ENCODE measurements at regions not wholly inside any gene's neighbourhood (a gene's known extent, or its start where the extent isn't known, plus 50 kb on each side); places are given as distances from the start of the nearest gene placed in this dataset.

DNA sequence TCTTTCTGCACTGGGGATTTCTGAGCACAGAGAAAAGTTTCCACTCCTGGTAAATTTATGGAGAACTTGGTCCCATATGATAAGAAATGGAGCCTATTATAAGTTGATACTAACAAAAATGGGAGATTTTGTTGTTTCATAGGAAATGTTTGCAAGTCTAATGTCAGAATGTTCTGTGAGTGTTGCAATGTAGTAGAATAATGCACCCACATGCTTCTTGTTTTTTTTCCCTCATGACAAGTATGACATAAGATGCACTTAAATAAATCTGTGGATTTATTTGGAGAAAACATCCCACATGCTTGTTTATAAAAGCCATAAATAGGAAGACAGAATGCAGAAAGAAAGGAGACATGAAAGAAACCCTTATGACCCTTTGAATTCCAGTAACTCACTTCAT, 50.8 kb upstream of the KCNJ6 start:
- no peaks in the 10 kb centered on the region for H3K4me1 Mint-ChIP-seq
- H3K9me3 Mint-ChIP-seq = no peaks in the 10 kb centered on the region
- H3K27me3 Mint-ChIP-seq (ENCODE audit: low read depth in 3 of 3) = peaks cover 0 to 7% (median 3%) of the 10 kb centered on the region in 3 donors
- DNase-seq = no peak
- H3K27ac Mint-ChIP-seq = no peak overlapping the region
- H3K36me3 Mint-ChIP-seq = no peaks in the 10 kb centered on the region
- no peak overlapping the region for H3K4me3 Mint-ChIP-seq

DNA sequence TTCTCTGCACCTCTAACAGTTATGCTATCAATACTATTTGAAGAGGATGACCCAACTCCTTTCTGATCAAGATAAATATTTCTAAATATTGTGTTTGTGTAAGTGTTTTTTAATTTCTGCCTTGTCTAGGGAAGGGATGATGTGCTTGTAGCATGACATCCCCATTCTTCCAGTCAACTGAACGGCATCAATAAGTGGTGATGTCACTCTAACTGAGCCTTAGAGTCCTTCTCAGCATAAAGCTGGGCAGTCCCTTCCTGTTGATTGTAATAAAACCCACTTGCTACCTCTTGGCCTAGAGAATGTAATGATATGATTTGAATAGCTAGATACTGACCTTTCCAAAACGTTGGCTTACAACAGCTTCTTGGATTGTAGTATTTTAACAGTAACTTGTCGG, 52.5 kb upstream of the KCNJ6 start:
- Mint-ChIP-seq H3K4me3 (no peak overlapping the region), H3K4me1 (no peaks in the 10 kb centered on the region)
- no peak for DNase-seq

DNA sequence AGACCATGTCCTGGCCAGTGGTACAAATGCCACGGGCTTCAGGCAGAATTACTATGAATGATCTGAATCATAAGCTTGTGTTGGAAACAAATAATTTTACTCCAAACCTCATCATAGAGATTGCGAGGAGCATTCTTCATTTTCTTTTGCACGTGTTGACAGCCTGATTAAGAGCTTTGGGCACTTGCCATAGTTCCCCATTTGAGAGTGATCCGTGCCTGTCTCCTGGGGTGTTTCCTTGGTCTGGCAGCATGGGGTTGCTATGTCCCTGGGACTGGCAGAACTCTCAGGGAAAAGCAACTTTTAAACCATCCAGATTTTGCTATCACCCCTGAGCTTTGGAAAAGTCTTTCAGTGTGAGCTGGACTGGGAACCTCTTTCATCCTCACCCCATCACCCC, 54.3 kb upstream of the KCNJ6 start:
- DNase-seq = no peak
- no peaks in the 10 kb centered on the region for H3K36me3 Mint-ChIP-seq
- H3K4me3 Mint-ChIP-seq = no peak overlapping the region
- H3K27me3 Mint-ChIP-seq (ENCODE audit: low read depth in 3 of 3) = peaks cover 0 to 5% (median 2%) of the 10 kb centered on the region in 3 donors
- no peak overlapping the region for H3K27ac Mint-ChIP-seq
- no peaks in the 10 kb centered on the region for H3K4me1 Mint-ChIP-seq
- peaks cover 0 to 3% (median 0%) of the 10 kb centered on the region in 6 donors for H3K9me3 Mint-ChIP-seq

More for the DNA sequence above, 52.5 kb upstream of the KCNJ6 start:
- no peaks in the 10 kb centered on the region for H3K36me3 Mint-ChIP-seq
- no peaks in the 10 kb centered on the region for H3K9me3 Mint-ChIP-seq
- no peak overlapping the region for H3K27ac Mint-ChIP-seq
- H3K27me3 Mint-ChIP-seq (ENCODE audit: low read depth in 3 of 3) = peaks cover 0 to 5% (median 3%) of the 10 kb centered on the region in 3 donors

DNA sequence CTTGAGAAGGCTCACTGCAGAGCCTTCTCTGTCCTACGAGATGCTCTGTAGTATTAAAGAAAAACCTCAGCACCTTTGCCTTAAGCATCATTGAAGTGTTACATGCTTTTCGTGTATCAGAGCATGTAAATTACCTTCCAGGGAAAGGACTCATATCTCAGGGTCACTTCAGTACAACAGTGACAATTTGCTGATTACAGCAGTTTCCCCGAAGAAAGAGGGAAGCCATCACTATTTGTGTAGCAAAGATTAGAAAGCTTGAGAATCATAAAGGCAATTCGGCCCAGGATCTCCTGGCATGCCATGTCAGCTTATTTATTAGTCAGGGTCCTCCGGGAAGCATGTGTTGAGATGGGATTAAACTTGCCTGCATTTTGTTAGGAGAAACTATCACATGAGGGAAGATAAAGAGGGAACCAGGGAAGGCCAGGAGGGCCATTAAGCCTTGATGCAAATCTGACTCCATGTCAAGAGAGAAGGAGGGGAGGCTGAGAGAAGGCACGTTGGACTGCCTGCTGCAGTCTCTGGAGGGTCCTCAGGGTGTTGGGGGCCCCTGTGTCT, 55.2 kb upstream of the KCNJ6 start:
- Mint-ChIP-seq H3K36me3 (no peaks in the 10 kb centered on the region), H3K27ac (no peak overlapping the region), H3K9me3 (peaks cover 0 to 3% (median 0%) of the 10 kb centered on the region in 6 donors), H3K4me1 (no peaks in the 10 kb centered on the region), H3K27me3 (ENCODE audit: low read depth in 3 of 3) (peaks cover 0 to 6% (median 2%) of the 10 kb centered on the region in 3 donors), H3K4me3 (no peak overlapping the region)
- DNase-seq = no peak

DNA sequence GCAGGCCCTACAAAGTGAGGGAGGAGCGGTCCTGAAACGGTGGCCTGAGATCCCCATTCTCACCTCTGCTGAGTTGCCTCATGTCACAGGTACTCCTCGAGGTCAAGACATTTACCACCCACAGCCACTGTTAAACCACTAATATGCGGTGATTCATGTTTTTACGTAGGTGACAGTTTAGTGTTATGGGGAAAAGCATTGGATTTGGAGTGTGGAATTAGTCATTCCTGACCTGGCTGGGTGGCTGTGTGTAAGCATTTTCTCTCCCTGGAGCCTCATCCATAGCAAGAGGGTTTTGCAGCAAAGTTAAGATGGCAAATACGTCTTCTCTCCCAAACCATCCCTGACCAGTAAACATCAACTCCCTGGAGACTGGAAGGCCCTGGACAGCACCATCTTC, 57.8 kb upstream of the KCNJ6 start:
- Mint-ChIP-seq H3K27me3 (ENCODE audit: low read depth in 3 of 3) (peaks cover 0 to 4% (median 0%) of the 10 kb centered on the region in 3 donors), H3K27ac (no peak overlapping the region), H3K36me3 (no peaks in the 10 kb centered on the region), H3K9me3 (peaks cover 0 to 3% (median 0%) of the 10 kb centered on the region in 6 donors), H3K4me3 (no peak overlapping the region), H3K4me1 (no peaks in the 10 kb centered on the region)
- no peak for DNase-seq

DNA sequence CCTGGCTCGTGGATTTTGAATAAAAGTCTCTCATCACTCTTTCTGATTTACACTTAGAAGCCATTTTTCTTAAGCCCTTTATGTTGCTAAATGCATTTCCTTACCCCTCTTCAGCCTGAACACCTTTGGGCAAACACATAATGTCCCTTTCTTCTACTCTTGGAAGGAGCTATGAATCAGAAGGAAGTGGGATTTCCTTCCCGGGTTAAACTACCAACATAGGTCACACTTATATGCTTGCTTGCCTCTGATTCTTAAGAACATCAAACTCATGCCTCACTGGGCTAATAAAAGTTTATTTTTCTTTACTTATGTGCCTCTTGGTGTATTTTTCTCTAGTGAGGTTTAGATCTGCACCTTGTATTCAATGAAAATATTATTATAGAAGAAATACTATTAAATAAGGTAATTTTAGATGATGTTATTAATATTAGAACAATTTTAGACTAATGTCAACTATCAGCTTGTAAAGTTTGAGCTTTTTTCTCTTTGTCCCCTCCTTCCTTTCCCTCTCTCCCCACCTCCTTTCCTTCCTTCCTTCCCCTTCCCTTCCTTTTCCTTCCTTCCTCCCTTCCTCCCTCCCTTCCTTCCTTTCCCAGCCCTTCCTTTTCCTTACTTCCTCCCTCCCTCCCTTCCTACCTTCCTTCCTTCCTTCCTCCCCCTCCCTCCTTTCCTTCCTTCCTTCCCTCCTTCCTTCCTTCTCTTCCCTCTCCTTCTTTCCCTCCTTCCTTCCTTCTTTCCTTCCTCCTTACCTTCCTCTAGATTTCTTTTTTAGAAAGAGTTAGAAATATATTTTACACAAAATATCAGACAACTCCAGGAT, 66.5 kb upstream of the KCNJ6 start:
- Mint-ChIP-seq H3K4me1 (no peaks in the 10 kb centered on the region), H3K4me3 (no peak overlapping the region), H3K27ac (no peak overlapping the region), H3K36me3 (no peaks in the 10 kb centered on the region), H3K27me3 (ENCODE audit: low read depth in 3 of 3) (peaks cover 0 to 4% (median 3%) of the 10 kb centered on the region in 3 donors), H3K9me3 (peaks cover 0 to 1% (median 0%) of the 10 kb centered on the region in 6 donors)
- DNase-seq = no peak

DNA sequence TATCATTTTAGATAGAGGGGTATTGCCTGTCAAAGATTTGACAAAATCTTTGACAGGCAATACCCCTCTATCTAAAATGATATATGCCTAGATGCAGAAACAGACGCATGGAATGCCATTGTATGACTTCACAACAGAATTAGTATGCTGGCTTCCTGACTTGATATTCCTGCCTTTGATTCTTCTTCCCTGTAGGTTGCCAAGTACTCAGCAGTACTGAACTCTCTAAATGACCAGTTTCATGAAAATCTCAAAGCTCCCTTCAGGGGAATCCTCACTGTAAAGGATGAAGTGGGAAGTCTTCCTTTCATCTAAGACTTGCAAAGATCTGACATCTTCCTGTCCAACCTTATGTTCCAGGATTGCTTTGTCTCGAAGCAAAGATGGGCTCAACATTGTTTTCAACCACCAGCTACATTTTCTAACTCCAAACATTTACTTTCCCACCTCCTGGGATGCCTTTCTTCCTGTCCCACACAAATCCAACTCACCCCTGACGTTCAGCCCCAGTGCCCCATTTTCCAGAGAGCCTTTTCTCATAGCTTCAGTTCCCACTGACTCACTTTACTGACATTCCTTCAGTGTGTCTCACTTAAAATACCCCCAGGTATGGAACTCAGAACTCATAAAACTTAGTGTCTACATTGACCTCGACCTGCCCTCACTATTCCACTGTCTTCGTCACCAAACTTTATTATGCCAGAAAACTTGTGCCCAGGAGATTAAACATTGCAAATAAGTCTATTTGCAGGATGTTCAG, 67.3 kb upstream of the KCNJ6 start:
- Mint-ChIP-seq H3K9me3 (peaks cover 0 to 1% (median 0%) of the 10 kb centered on the region in 6 donors), H3K4me3 (no peak overlapping the region), H3K4me1 (no peaks in the 10 kb centered on the region), H3K27me3 (ENCODE audit: low read depth in 3 of 3) (peaks cover 2 to 4% (median 3%) of the 10 kb centered on the region in 3 donors), H3K36me3 (no peaks in the 10 kb centered on the region), H3K27ac (no peak overlapping the region)
- DNase-seq = no peak

DNA sequence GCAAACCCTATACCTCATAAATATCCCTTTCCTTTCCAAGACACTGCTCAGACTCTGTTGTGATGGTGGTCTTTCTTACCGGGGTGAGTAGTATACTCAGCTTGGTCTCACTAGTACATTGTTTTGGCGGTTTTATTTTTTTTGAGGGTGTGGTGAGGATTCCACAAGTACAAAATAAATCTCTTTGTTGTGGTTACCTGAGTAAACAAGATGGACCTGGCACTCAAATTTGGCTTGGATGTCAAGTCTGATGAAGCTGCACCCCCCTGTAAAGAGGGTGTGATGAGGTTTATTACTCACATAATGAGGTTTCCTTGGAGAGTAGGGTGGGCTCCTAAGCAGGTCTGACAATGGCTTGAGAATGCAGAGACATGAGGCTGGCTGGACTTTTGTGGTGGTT, 68.2 kb upstream of the KCNJ6 start:
- Mint-ChIP-seq H3K9me3 (peaks cover 0 to 1% (median 0%) of the 10 kb centered on the region in 6 donors), H3K27me3 (ENCODE audit: low read depth in 3 of 3) (peaks cover 2 to 5% (median 4%) of the 10 kb centered on the region in 3 donors)

DNA sequence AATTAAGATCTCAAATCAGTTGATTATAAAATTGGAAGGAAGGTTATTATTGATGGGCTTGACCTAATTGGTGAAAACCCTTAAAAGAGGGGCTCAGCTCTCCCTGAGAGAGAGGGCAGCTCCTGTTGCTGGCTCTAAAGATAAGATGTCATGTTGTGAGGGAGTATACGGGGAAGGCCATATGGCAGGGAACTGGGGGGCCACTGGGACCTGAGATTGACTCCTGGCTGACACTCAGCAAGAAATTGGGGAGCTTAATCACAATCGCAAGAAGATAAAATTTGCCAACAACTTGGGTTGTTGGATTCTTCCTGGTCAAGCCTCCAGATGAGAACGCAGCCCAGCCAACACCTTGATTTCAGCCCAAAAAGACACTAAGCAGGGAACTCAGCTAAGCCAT, 69.7 kb upstream of the KCNJ6 start:
- Mint-ChIP-seq H3K27ac (no peak overlapping the region), H3K36me3 (no peaks in the 10 kb centered on the region), H3K27me3 (ENCODE audit: low read depth in 3 of 3) (peaks cover 1 to 5% (median 2%) of the 10 kb centered on the region in 3 donors), H3K9me3 (peaks cover 0 to 1% (median 0%) of the 10 kb centered on the region in 6 donors), H3K4me1 (no peaks in the 10 kb centered on the region), H3K4me3 (no peak overlapping the region)
- DNase-seq = no peak

More for the DNA sequence above, 68.2 kb upstream of the KCNJ6 start:
- Mint-ChIP-seq H3K4me1 (no peaks in the 10 kb centered on the region), H3K36me3 (no peaks in the 10 kb centered on the region), H3K4me3 (no peak overlapping the region), H3K27ac (no peak overlapping the region)
- no peak for DNase-seq

DNA sequence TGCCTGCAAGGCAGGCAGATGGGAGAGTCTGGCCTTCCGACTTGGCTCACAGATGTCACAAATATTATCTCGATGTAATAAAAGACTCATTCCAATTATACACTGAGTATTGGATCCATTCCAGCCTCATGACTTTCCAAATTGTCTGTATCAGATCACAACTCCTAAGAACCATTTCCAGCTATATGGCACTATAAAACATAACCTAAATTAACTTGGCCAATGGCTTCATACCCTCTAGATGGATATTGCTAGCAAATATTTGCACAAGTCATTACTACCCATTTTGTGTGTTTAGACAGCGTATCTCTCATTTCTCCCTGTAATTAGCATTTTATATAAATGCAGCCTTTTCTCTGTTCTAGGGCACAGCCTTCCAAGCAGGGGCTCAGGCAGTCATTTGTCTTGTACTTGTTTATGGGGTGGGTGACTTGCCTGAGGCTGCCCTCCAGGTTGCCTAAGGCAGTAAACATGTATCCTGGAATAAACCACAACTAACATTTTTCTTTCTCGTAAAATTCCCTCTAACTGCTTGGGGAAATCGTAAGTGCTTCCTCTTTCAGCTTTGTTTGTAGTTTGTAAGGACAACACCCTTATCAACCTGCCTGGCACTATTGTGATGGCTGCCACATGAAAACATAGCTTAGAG, 70.6 kb upstream of the KCNJ6 start:
- no peak overlapping the region for H3K4me3 Mint-ChIP-seq
- no peak overlapping the region for H3K27ac Mint-ChIP-seq

DNA sequence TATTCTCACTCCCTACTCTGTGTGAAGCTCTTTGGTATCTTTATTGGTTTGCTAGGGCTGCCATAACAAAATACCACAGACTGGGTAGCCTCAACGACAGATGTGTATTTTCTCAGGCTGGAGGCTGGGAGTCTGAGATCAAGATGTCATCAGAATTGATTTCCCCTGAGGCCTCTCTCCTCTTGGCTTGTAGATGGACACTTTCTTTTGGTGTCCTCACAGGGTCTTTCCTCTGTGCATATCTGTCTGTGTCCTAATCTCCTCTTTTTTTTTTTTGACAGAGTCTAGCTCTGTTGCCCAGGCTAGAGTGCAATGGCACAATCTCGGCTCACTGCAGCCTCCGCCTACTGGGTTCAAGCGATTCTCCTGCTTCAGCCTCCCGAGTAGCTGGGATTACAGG, 71.4 kb upstream of the KCNJ6 start:
- H3K27ac Mint-ChIP-seq = no peak overlapping the region
- H3K4me3 Mint-ChIP-seq = no peak overlapping the region
- no peak for DNase-seq
- H3K4me1 Mint-ChIP-seq = no peaks in the 10 kb centered on the region
- no peaks in the 10 kb centered on the region for H3K9me3 Mint-ChIP-seq
- peaks cover 0 to 9% (median 2%) of the 10 kb centered on the region in 3 donors for H3K27me3 Mint-ChIP-seq (ENCODE audit: low read depth in 3 of 3)
- no peaks in the 10 kb centered on the region for H3K36me3 Mint-ChIP-seq

More for the DNA sequence above, 70.6 kb upstream of the KCNJ6 start:
- no peak for DNase-seq
- Mint-ChIP-seq H3K36me3 (no peaks in the 10 kb centered on the region), H3K27me3 (ENCODE audit: low read depth in 3 of 3) (peaks cover 0 to 8% (median 2%) of the 10 kb centered on the region in 3 donors), H3K9me3 (peaks cover 0 to 1% (median 0%) of the 10 kb centered on the region in 6 donors), H3K4me1 (no peaks in the 10 kb centered on the region)

DNA sequence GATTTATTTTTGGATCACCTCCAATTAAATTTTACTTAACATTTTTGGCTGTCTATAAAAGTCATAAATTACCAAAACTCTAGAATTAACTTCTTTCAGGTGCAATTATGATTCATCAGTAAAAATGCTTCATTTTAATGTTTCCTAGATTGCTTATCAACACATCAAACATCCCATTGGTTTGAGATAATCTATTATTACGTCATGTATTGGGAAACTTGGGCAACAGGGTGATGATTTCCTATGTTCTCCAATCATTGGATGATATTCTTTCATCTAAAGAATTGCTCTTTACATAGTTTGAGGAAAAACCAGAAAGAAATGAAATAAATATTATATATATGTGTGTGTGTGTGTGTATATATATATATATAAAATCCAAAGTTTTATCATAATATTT, 76.8 kb upstream of the KCNJ6 start:
- Mint-ChIP-seq H3K27ac (no peak overlapping the region), H3K9me3 (no peaks in the 10 kb centered on the region), H3K4me3 (no peak overlapping the region), H3K27me3 (ENCODE audit: low read depth in 3 of 3) (peaks cover 0 to 6% (median 2%) of the 10 kb centered on the region in 3 donors), H3K4me1 (no peaks in the 10 kb centered on the region), H3K36me3 (no peaks in the 10 kb centered on the region)
- no peak for DNase-seq

DNA sequence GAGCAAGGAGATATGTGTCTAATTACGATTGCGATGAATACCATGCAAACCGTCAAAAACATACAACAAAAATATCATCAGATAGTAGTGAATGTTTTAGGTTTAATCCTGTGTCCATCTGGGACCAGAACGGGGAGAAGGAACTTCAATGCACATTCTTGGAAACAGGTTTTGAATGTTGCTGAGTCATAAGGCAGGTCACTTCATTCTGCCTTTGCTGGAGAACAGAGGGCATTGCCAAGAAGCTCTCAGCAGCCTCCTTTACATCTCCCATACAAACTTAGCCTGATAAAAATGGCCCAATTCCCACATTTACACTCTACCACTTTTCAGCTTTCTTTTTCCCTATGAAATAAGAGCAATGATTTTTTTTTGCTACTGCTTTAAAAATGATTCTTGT, 78.0 kb upstream of the KCNJ6 start:
- no peaks in the 10 kb centered on the region for H3K9me3 Mint-ChIP-seq
- H3K4me3 Mint-ChIP-seq = no peak overlapping the region
- no peak for DNase-seq
- no peak overlapping the region for H3K27ac Mint-ChIP-seq
- H3K4me1 Mint-ChIP-seq = no peaks in the 10 kb centered on the region
- peaks cover 0 to 4% (median 2%) of the 10 kb centered on the region in 3 donors for H3K27me3 Mint-ChIP-seq (ENCODE audit: low read depth in 3 of 3)
- H3K36me3 Mint-ChIP-seq = no peaks in the 10 kb centered on the region

Measured in immature natural killer cell (primary cell).